Nephron (organoid): ENCODE measurements at regions not wholly inside any gene's neighbourhood (a gene's known extent, or its start where the extent isn't known, plus 50 kb on each side); places are given as distances from the start of the nearest gene placed in this dataset.
"Not testable (repeated sequence)": the region's sequence is repeated elsewhere in the genome, so short reads cannot be mapped to it uniquely, and the experiment has no call there.

ENCODE experiments used
- H3K27ac Mint-ChIP-seq, 3 experiments: 2 replicates each; pipeline ENCODE4 v1.8.0; 2020; ENCODE audit warnings: mixed read lengths in 3 of 3, mild to moderate bottlenecking in 2 of 3, moderate library complexity in 1 of 3
- H3K27me3 Mint-ChIP-seq: 2 replicates; pipeline ENCODE4 v1.8.0; 2021; ENCODE audit warnings: low read depth, mild to moderate bottlenecking, moderate library complexity, mixed read lengths
- H3K36me3 Mint-ChIP-seq: 2 replicates; pipeline ENCODE4 v1.8.0; 2020; ENCODE audit warnings: low read depth, mixed read lengths
- H3K4me1 Mint-ChIP-seq: 2 replicates; pipeline ENCODE4 v1.8.0; 2020; ENCODE audit warnings: mixed read lengths
- H3K4me3 Mint-ChIP-seq, 3 experiments: 2 replicates each; pipeline ENCODE4 v1.8.0; 2020; ENCODE audit warnings: mild to moderate bottlenecking in 3 of 3, mixed read lengths in 3 of 3, moderate library complexity in 2 of 3
- H3K9me3 Mint-ChIP-seq: 2 replicates; pipeline ENCODE4 v1.8.0; 2020; ENCODE audit warnings: mixed read lengths
- TF ChIP-seq, protein P1 (sequence below), 3 experiments: fragments of 200-600 bp; sonication (generic); IDR thresholded peaks; one replicate each; pipeline ENCODE4 v1.5.0; 2021; ENCODE audit warnings: antibody characterized with exemption in 3 of 3; ENCODE audit not compliant: unreplicated experiment in 3 of 3

DNA sequence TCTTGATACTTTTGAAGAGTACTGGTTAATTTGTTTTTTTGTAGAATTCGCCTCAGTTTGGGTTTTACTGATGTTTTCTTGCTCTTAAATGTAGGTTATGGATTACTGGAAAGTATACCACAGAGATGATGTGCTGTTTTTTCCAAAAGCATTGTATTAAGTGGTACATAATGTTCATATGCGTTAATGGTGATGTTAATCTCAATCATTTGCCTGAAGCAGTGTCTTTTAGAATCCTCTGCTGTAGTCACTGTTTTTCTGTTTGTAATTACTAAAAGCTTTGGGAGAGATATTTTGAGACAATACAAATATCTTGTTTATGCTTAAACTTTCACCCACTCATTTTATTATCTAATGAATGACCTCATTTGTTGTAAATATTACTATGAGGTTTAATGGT, 163.4 kb upstream of the LRP1B start:
- Mint-ChIP-seq H3K27me3 (no peaks in the 10 kb centered on the region), H3K27ac (no peak overlapping the region), H3K4me3 (no peak overlapping the region), H3K9me3 (no peaks in the 10 kb centered on the region), H3K4me1 (peaks cover 6% of the 10 kb centered on the region), H3K36me3 (no peaks in the 10 kb centered on the region)
- TF ChIP-seq, protein P1, sequence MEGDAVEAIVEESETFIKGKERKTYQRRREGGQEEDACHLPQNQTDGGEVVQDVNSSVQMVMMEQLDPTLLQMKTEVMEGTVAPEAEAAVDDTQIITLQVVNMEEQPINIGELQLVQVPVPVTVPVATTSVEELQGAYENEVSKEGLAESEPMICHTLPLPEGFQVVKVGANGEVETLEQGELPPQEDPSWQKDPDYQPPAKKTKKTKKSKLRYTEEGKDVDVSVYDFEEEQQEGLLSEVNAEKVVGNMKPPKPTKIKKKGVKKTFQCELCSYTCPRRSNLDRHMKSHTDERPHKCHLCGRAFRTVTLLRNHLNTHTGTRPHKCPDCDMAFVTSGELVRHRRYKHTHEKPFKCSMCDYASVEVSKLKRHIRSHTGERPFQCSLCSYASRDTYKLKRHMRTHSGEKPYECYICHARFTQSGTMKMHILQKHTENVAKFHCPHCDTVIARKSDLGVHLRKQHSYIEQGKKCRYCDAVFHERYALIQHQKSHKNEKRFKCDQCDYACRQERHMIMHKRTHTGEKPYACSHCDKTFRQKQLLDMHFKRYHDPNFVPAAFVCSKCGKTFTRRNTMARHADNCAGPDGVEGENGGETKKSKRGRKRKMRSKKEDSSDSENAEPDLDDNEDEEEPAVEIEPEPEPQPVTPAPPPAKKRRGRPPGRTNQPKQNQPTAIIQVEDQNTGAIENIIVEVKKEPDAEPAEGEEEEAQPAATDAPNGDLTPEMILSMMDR (IDR thresholded peaks at IDR 0.05; ENCODE audit: unreplicated experiment in 3 of 3): no peak

DNA sequence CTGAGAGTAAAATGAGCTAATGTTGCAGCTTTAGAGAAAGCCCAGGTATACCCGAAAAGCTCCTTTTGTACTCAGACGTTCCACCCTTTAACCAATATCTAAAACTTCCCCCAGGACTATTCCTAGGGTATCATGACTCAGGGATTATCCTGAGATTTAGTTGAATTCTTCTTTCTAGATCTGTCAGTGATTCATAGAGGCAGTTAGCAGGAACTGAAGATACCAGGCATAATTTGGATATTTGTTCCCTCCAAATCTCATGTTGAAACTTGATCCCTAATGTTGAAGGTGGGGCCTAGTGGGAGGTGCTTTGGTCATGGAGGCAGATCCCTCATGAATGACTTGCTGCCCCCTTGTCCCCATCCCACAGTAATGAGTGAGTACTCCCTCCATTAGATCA, 161.2 kb upstream of the LRP1B start:
- H3K9me3 Mint-ChIP-seq: no peaks in the 10 kb centered on the region
- H3K4me1 Mint-ChIP-seq: peaks cover 6% of the 10 kb centered on the region
- H3K27ac Mint-ChIP-seq: no peak overlapping the region
- TF ChIP-seq, protein P1 (IDR thresholded peaks at IDR 0.05; ENCODE audit: unreplicated experiment in 3 of 3): no peak
- no peaks in the 10 kb centered on the region for H3K36me3 Mint-ChIP-seq
- no peak overlapping the region for H3K4me3 Mint-ChIP-seq
- no peaks in the 10 kb centered on the region for H3K27me3 Mint-ChIP-seq

DNA sequence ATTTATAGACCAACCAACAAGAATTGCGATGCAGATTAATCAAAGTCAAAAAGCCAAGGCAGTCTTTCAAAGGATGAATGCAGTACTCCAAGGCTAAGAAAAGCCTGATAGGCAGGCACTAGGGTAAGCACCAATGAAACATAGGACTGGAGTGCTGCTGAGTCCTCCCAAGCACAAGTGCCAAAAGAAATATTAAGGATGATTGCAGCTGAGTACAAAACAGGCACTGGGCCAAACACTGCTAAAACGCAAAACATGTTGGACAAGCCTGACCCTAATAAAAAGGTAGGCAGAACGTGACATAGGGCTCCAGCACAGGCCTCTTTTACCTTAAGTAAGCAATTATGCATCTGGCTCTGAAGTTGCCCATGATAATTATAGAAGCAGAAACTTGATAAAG, 160.1 kb upstream of the LRP1B start:
- no peaks in the 10 kb centered on the region for H3K36me3 Mint-ChIP-seq
- no peaks in the 10 kb centered on the region for H3K9me3 Mint-ChIP-seq
- TF ChIP-seq, protein P1 (IDR thresholded peaks at IDR 0.05; ENCODE audit: unreplicated experiment in 3 of 3): no peak
- H3K4me3 Mint-ChIP-seq: no peak overlapping the region
- H3K27me3 Mint-ChIP-seq: peaks cover 3% of the 10 kb centered on the region
- peak overlapping the region in 1 of 3 experiments; percentile 51 for H3K27ac Mint-ChIP-seq
- H3K4me1 Mint-ChIP-seq: peaks cover 6% of the 10 kb centered on the region

DNA sequence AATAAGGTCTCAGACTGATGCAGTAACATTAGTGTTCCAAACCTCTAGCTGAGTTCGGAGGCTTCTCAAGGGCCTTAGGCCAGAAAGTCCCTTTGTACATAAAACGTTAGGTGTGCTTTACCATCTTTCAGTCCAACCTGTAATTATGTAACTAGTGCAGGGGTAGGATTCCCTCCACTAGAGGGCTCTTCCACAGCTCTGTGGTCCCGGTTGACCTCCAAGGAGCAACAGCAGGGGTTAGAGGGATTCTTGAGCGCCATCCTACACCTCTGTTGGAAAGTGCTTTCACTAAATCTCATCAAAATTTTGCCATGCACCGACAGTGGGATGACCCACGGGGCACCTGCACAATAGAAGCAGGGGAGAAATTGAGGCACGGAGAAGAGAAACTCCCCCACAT, 155.8 kb upstream of the LRP1B start:
- H3K27me3 Mint-ChIP-seq: peaks cover 3% of the 10 kb centered on the region
- H3K4me1 Mint-ChIP-seq: peaks cover 6% of the 10 kb centered on the region
- H3K9me3 Mint-ChIP-seq: no peaks in the 10 kb centered on the region
- TF ChIP-seq, protein P1 (IDR thresholded peaks at IDR 0.05; ENCODE audit: unreplicated experiment in 3 of 3): peak in 2 of 3 experiments; percentile 10 to 42
- no peaks in the 10 kb centered on the region for H3K36me3 Mint-ChIP-seq
- H3K4me3 Mint-ChIP-seq: no peak overlapping the region
- H3K27ac Mint-ChIP-seq: no peak overlapping the region

DNA sequence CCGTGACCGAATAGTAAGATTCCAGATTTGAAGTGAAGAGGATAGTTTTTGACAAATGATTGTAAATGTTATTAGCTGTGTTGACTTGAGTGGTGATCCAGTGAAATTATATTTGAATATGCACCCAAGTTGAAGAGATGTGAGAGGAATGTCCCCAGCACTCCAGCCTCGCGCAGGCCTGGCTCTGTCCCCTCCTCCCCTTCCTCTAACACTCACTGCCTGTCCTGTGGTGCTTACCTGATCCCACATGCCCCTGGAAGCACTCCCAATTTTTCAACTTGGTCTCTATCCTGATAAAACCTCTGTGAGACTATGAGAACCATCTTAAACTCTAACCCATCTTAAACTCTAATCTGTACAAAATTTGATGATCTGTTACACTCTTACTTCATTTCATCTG, 154.7 kb upstream of the LRP1B start:
- TF ChIP-seq, protein P1 (IDR thresholded peaks at IDR 0.05; ENCODE audit: unreplicated experiment in 3 of 3): no peak
- no peak overlapping the region for H3K4me3 Mint-ChIP-seq
- no peak overlapping the region for H3K27ac Mint-ChIP-seq
- no peaks in the 10 kb centered on the region for H3K9me3 Mint-ChIP-seq
- H3K4me1 Mint-ChIP-seq: no peaks in the 10 kb centered on the region
- H3K27me3 Mint-ChIP-seq: peaks cover 3% of the 10 kb centered on the region
- no peaks in the 10 kb centered on the region for H3K36me3 Mint-ChIP-seq

DNA sequence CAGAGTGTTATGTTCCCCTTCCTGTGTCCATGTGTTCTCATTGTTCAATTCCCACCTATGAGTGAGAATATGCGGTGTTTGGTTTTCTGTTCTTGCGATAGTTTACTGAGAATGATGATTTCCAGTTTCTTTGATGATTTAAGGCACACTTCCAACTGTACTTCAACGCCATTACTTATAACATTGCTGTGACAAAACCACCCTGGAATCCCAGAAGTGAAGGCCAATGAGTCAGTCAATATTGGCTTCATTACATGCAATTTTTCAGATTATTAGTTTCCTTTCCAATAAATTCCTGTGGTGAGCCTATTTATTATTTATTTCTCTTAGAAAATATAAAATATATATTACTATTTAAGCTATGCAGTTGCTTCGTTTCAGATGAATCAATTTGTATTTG, 153.5 kb upstream of the LRP1B start:
- not testable (repeated sequence) for H3K4me3 Mint-ChIP-seq, H3K36me3 Mint-ChIP-seq, H3K27me3 Mint-ChIP-seq, H3K27ac Mint-ChIP-seq, H3K9me3 Mint-ChIP-seq, H3K4me1 Mint-ChIP-seq
